KMS-11 (cell line): ENCODE measurements at regions not wholly inside any gene's neighbourhood (a gene's known extent, or its start where the extent isn't known, plus 50 kb on each side); places are given as distances from the start of the nearest gene placed in this dataset.

Experiments used
- H2AFZ ChIP-seq: fragments of 200-600 bp; sonication (generic); 2 replicates; pipeline ENCODE4 v1.6.1; 2016; ENCODE audit warnings: antibody characterized with exemption, mixed run types, low read depth
- H3K27ac ChIP-seq: fragments of 200-600 bp; sonication (generic); 2 replicates; pipeline ENCODE4 v1.6.1; 2016; ENCODE audit warnings: mild to moderate bottlenecking, mixed run types
- H3K27me3 ChIP-seq: fragments of 200-600 bp; sonication (generic); 2 replicates; pipeline ENCODE4 v1.6.1; 2017; ENCODE audit warnings: mild to moderate bottlenecking, low read depth, mixed run types, moderate library complexity; ENCODE audit not compliant: insufficient read depth
- H3K36me3 ChIP-seq: fragments of 200-600 bp; sonication (generic); 2 replicates; pipeline ENCODE4 v1.6.1; 2017; ENCODE audit warnings: mild to moderate bottlenecking, mixed run types; ENCODE audit not compliant: insufficient read depth
- H3K4me1 ChIP-seq: fragments of 200-600 bp; sonication (generic); 2 replicates; pipeline ENCODE4 v1.6.1; 2016; ENCODE audit warnings: mild to moderate bottlenecking, low read depth, mixed run types; ENCODE audit not compliant: poor library complexity, severe bottlenecking
- H3K4me2 ChIP-seq: fragments of 200-600 bp; sonication (generic); 2 replicates; pipeline ENCODE4 v1.7.0; 2016; ENCODE audit warnings: mild to moderate bottlenecking, mixed run types
- H3K4me3 ChIP-seq: fragments of 200-600 bp; sonication (generic); IDR thresholded peaks from 2 replicates; pipeline ENCODE4 v1.6.1; 2017; ENCODE audit warnings: low read depth, low read length, mixed read lengths; ENCODE audit not compliant: insufficient read depth
- H3K79me2 ChIP-seq: fragments of 200-600 bp; sonication (generic); 2 replicates; pipeline ENCODE4 v1.6.1; 2016; ENCODE audit warnings: low read depth, mixed run types; ENCODE audit not compliant: insufficient read depth
- H3K9ac ChIP-seq: fragments of 200-600 bp; sonication (generic); 2 replicates; pipeline ENCODE4 v1.6.1; 2016; ENCODE audit warnings: mild to moderate bottlenecking, mixed run types
- H4K20me1 ChIP-seq: fragments of 200-600 bp; sonication (generic); 2 replicates; pipeline ENCODE4 v1.6.1; 2016; ENCODE audit warnings: mild to moderate bottlenecking, mixed run types; ENCODE audit not compliant: insufficient read depth
- CTCF ChIP-seq: fragments of 200-600 bp; sonication (generic); conservative IDR thresholded peaks from 2 replicates; pipeline ENCODE4 v1.6.1; 2017; ENCODE audit warnings: low read depth, mild to moderate bottlenecking, antibody characterized with exemption, low read length, moderate library complexity, mixed read lengths

- no peak for TF ChIP-seq CTCF
- Histone ChIP-seq H3K4me1 (no peaks in the 10 kb centered on the region), H3K4me3 (no peak overlapping the region), H3K9ac (no peak overlapping the region), H3K79me2 (no peaks in the 10 kb centered on the region), H4K20me1 (no peaks in the 10 kb centered on the region), H3K27ac (no peak overlapping the region), H2AFZ (no peak overlapping the region), H3K4me2 (no peak overlapping the region), H3K27me3 (no peaks in the 10 kb centered on the region), H3K36me3 (no peaks in the 10 kb centered on the region)
Measured at GRCh38 chr6:2465336-2465735, 219.9 kb upstream of the GMDS start.

- Histone ChIP-seq H3K27ac (no peak overlapping the region), H4K20me1 (no peaks in the 10 kb centered on the region), H3K4me2 (no peak overlapping the region), H3K9ac (no peak overlapping the region), H3K27me3 (no peaks in the 10 kb centered on the region), H3K4me3 (no peak overlapping the region), H3K4me1 (no peaks in the 10 kb centered on the region), H2AFZ (no peak overlapping the region), H3K36me3 (no peaks in the 10 kb centered on the region), H3K79me2 (no peaks in the 10 kb centered on the region)
- TF ChIP-seq CTCF = no peak
Measured at GRCh38 chr6:2464641-2465040, 219.2 kb upstream of the GMDS start.

GRCh38 chr6:2462831-2463230 is 217.4 kb upstream of the GMDS start:
- Histone ChIP-seq H3K79me2 (no peaks in the 10 kb centered on the region), H3K4me1 (no peaks in the 10 kb centered on the region), H3K9ac (no peak overlapping the region), H3K36me3 (no peaks in the 10 kb centered on the region), H2AFZ (no peak overlapping the region), H3K27ac (no peak overlapping the region), H3K27me3 (no peaks in the 10 kb centered on the region), H3K4me2 (no peak overlapping the region), H4K20me1 (no peaks in the 10 kb centered on the region), H3K4me3 (no peak overlapping the region)
- no peak for TF ChIP-seq CTCF

- H3K4me2 ChIP-seq = no peak overlapping the region
- H3K79me2 ChIP-seq = no peaks in the 10 kb centered on the region
- no peaks in the 10 kb centered on the region for H3K4me1 ChIP-seq
- no peak overlapping the region for H3K9ac ChIP-seq
- no peaks in the 10 kb centered on the region for H3K27me3 ChIP-seq
- H3K27ac ChIP-seq = no peak overlapping the region
- H4K20me1 ChIP-seq = no peaks in the 10 kb centered on the region
- H3K4me3 ChIP-seq = no peak overlapping the region
- no peaks in the 10 kb centered on the region for H3K36me3 ChIP-seq
- TF ChIP-seq CTCF = no peak
- H2AFZ ChIP-seq = no peak overlapping the region
Measured at GRCh38 chr6:2460216-2460745, 214.9 kb upstream of the GMDS start.

- Histone ChIP-seq H3K27me3 (no peaks in the 10 kb centered on the region), H4K20me1 (no peaks in the 10 kb centered on the region), H3K4me2 (no peak overlapping the region), H3K4me1 (no peaks in the 10 kb centered on the region), H3K79me2 (no peaks in the 10 kb centered on the region), H3K9ac (no peak overlapping the region), H2AFZ (no peak overlapping the region), H3K36me3 (no peaks in the 10 kb centered on the region), H3K27ac (no peak overlapping the region), H3K4me3 (no peak overlapping the region)
- TF ChIP-seq CTCF = no peak
Measured at GRCh38 chr6:2454180-2454579, 208.8 kb upstream of the GMDS start.
